CD4-positive, alpha-beta T cell (primary cell): ENCODE measurements at regions not wholly inside any gene's neighbourhood (a gene's known extent, or its start where the extent isn't known, plus 50 kb on each side); places are given as distances from the start of the nearest gene placed in this dataset.

Experiments used
- ATAC-seq: fragments of 200-7000 bp; cut with Tn5 transposase; one replicate; pipeline ENCODE4 v1.10.0; 2022; ENCODE audit warnings: mild to moderate bottlenecking; ENCODE audit not compliant: poor library complexity
- CTCF ChIA-PET: fragments of 350-600 bp; sonication (Branson Sonifier 250); formaldehyde crosslinking; loops from one replicate; lab custom pipeline; 2021; ENCODE audit warnings: antibody characterized with exemption, inconsistent platforms; lab: Charles Lee
- POLR2A ChIA-PET: fragments of 350-600 bp; sonication (Branson Sonifier 250); formaldehyde crosslinking; loops from one replicate; lab custom pipeline; 2021; ENCODE audit warnings: antibody characterized with exemption, inconsistent platforms; lab: Charles Lee
- DNase-seq, 14 experiments: peaks; one replicate each; pipeline ENCODE4 v3.0.0-alpha.2; 2013 to 2020; ENCODE audit warnings: mixed read lengths in 2 of 14
- H3K27ac ChIP-seq, 2 donors: one replicate each; pipeline versions ENCODE4 v1.5.1 to v1.7.0; 2013; ENCODE audit warnings: low read length in 2 of 2, low read depth in 1 of 2, mild to moderate bottlenecking in 1 of 2
- H3K27me3 ChIP-seq, 2 experiments: 1 replicate in 1 of 2; 2 replicates in 1 of 2; pipeline versions ENCODE4 v1.6.1 to v1.7.0; 2013; ENCODE audit warnings: low read length in 2 of 2, control low read depth in 1 of 2, mild to moderate bottlenecking in 1 of 2, moderate library complexity in 1 of 2; ENCODE audit not compliant: insufficient read depth in 2 of 2, control insufficient read depth in 1 of 2
- H3K36me3 ChIP-seq: one replicate; pipeline ENCODE4 v1.6.1; 2013; ENCODE audit warnings: low read length, control low read depth; ENCODE audit not compliant: insufficient read depth
- H3K4me1 ChIP-seq: one replicate; pipeline ENCODE4 v1.6.1; 2013; ENCODE audit warnings: low read length, control low read depth; ENCODE audit not compliant: insufficient read depth
- H3K4me3 ChIP-seq: one replicate; pipeline ENCODE4 v1.5.1; 2013; ENCODE audit warnings: mild to moderate bottlenecking, low read length, moderate library complexity
- H3K9me3 ChIP-seq, 2 experiments: 1 replicate in 1 of 2; 2 replicates in 1 of 2; pipeline versions ENCODE4 v1.6.1 to v1.7.0; 2013; ENCODE audit warnings: low read length in 2 of 2, mild to moderate bottlenecking in 2 of 2, control low read depth in 1 of 2, moderate library complexity in 1 of 2; ENCODE audit not compliant: control insufficient read depth in 1 of 2, insufficient read depth in 1 of 2
- H3K27ac Mint-ChIP-seq: one replicate; pipeline ENCODE4 v1.8.0; 2020; ENCODE audit warnings: mixed read lengths
- H3K27me3 Mint-ChIP-seq: one replicate; pipeline ENCODE4 v1.8.0; 2021; ENCODE audit warnings: mixed read lengths
- H3K36me3 Mint-ChIP-seq: one replicate; pipeline ENCODE4 v1.8.0; 2021; ENCODE audit warnings: low read depth, mixed read lengths
- H3K4me1 Mint-ChIP-seq: one replicate; pipeline ENCODE4 v1.8.0; 2021; ENCODE audit warnings: low read depth, mixed read lengths
- H3K4me3 Mint-ChIP-seq: one replicate; pipeline ENCODE4 v1.8.0; 2020; ENCODE audit warnings: mild to moderate bottlenecking, mixed read lengths
- H3K9me3 Mint-ChIP-seq: one replicate; pipeline ENCODE4 v1.8.0; 2020; ENCODE audit warnings: mixed read lengths
- CTCF ChIP-seq: fragments of 200-600 bp; IDR thresholded peaks from one replicate; pipeline ENCODE4 v1.8.0; 2022; ENCODE audit warnings: antibody characterized with exemption, mild to moderate bottlenecking
- intact Hi-C, 2 experiments: fragments of 100-400 bp; cut with DNase I in 1 of 2; cut with micrococcal nuclease in 1 of 2; formaldehyde crosslinking; loops; one replicate each; pipeline versions ENCODE4 v1.15.1 to v1.9.0; 2023 to 2025; cut with DNase I, micrococcal nuclease

- Mint-ChIP-seq H3K36me3 (no peaks in the 10 kb centered on the region), H3K4me1 (no peaks in the 10 kb centered on the region), H3K27me3 (no peaks in the 10 kb centered on the region), H3K4me3 (no peak overlapping the region), H3K9me3 (no peaks in the 10 kb centered on the region), H3K27ac (no peak overlapping the region)
- TF ChIP-seq CTCF, result no peak
- ATAC-seq (no peak), DNase-seq (no peak)
- POLR2A ChIA-PET, result no interaction called here
- H3K4me1 ChIP-seq, result no peaks in the 10 kb centered on the region
- CTCF ChIA-PET, result no interaction called here
- peaks cover 0 to 34% of the 10 kb centered on the region in 2 experiments for H3K9me3 ChIP-seq
- intact Hi-C loops, result no loop called here
- no peak overlapping the region for H3K27ac ChIP-seq
- H3K36me3 ChIP-seq, result no peaks in the 10 kb centered on the region
- H3K4me3 ChIP-seq, result no peak overlapping the region
- no peaks in the 10 kb centered on the region for H3K27me3 ChIP-seq
These were observed 426.5 kb downstream of the IRX1 start for GRCh38 chr5:4022056-4022670.

GRCh38 chr5:4023091-4023752 is 427.6 kb downstream of the IRX1 start:
- Histone ChIP-seq H3K4me1 (no peaks in the 10 kb centered on the region), H3K36me3 (no peaks in the 10 kb centered on the region), H3K27ac (no peak overlapping the region), H3K9me3 (peaks cover 0 to 34% of the 10 kb centered on the region in 2 experiments), H3K4me3 (no peak overlapping the region), H3K27me3 (no peaks in the 10 kb centered on the region)
- TF ChIP-seq CTCF, result no peak
- no peak overlapping the region for H3K27ac Mint-ChIP-seq
- CTCF ChIA-PET, result no interaction called here
- DNase-seq (no peak), ATAC-seq (no peak)
- H3K4me1 Mint-ChIP-seq, result no peaks in the 10 kb centered on the region
- H3K36me3 Mint-ChIP-seq, result no peaks in the 10 kb centered on the region
- POLR2A ChIA-PET, result no interaction called here
- intact Hi-C loops, result no loop called here
- no peak overlapping the region for H3K4me3 Mint-ChIP-seq
- no peaks in the 10 kb centered on the region for H3K9me3 Mint-ChIP-seq
- H3K27me3 Mint-ChIP-seq, result no peaks in the 10 kb centered on the region

- Histone ChIP-seq H3K4me1 (no peaks in the 10 kb centered on the region), H3K36me3 (no peaks in the 10 kb centered on the region), H3K9me3 (peaks cover 0 to 34% of the 10 kb centered on the region in 2 experiments), H3K4me3 (no peak overlapping the region), H3K27ac (no peak overlapping the region), H3K27me3 (no peaks in the 10 kb centered on the region)
- intact Hi-C loops, result no loop called here
- Mint-ChIP-seq H3K27ac (no peak overlapping the region), H3K36me3 (no peaks in the 10 kb centered on the region), H3K9me3 (no peaks in the 10 kb centered on the region), H3K4me1 (no peaks in the 10 kb centered on the region), H3K27me3 (no peaks in the 10 kb centered on the region), H3K4me3 (no peak overlapping the region)
- ChIA-PET CTCF (no interaction called here), POLR2A (no interaction called here)
- ATAC-seq, result no peak
- TF ChIP-seq CTCF, result no peak
- DNase-seq, result no peak
These were observed 428.2 kb downstream of the IRX1 start for GRCh38 chr5:4023753-4024335.
